NCI-H524 (cell line): ENCODE measurements at regions not wholly inside any gene's neighbourhood (a gene's known extent, or its start where the extent isn't known, plus 50 kb on each side); places are given as distances from the start of the nearest gene placed in this dataset.

ENCODE experiments used
- DNase-seq, 2 experiments: peaks; one replicate each; lab custom pipeline; 2025; lab: John Stamatoyannopoulos, UW

GRCh38 chr1:217089361-217090014, 366.3 kb upstream of the ESRRG start:
- DNase-seq = peak in 1 of 2 experiments; percentile 36

- DNase-seq = no peak
Observed at GRCh38 chr1:217088521-217089284, 365.5 kb upstream of the ESRRG start.

GRCh38 chr1:217088011-217088410, 364.8 kb upstream of the ESRRG start:
- no peak for DNase-seq

- DNase-seq = no peak
Observed at GRCh38 chr1:217079584-217079983, 356.4 kb upstream of the ESRRG start.

- no peak for DNase-seq
Observed at GRCh38 chr1:217078959-217079358, 355.7 kb upstream of the ESRRG start.

- DNase-seq = no peak
Observed at GRCh38 chr1:217078078-217078690, 355.0 kb upstream of the ESRRG start.

GRCh38 chr1:217077426-217077825, 354.2 kb upstream of the ESRRG start:
- DNase-seq = no peak

- no peak for DNase-seq
Observed at GRCh38 chr1:217076902-217077301, 353.7 kb upstream of the ESRRG start.

- DNase-seq = no peak
Observed at GRCh38 chr1:217072926-217073325, 349.7 kb upstream of the ESRRG start.

GRCh38 chr1:217067642-217068041, 344.4 kb upstream of the ESRRG start:
- DNase-seq = no peak

GRCh38 chr1:217066794-217067193, 343.6 kb upstream of the ESRRG start:
- no peak for DNase-seq

- no peak for DNase-seq
Observed at GRCh38 chr1:217063172-217063908, 340.1 kb upstream of the ESRRG start.

GRCh38 chr1:217062586-217062985, 339.4 kb upstream of the ESRRG start:
- DNase-seq = no peak

GRCh38 chr1:217059401-217059800, 336.2 kb upstream of the ESRRG start:
- DNase-seq = no peak

- DNase-seq = no peak
Observed at GRCh38 chr1:217053676-217054075, 330.4 kb upstream of the ESRRG start.

- peak; percentile 59 to 76 for DNase-seq
Observed at GRCh38 chr1:217052626-217053025, 329.4 kb upstream of the ESRRG start.

- DNase-seq = peak in 1 of 2 experiments; percentile 32
Observed at GRCh38 chr1:217052196-217052595, 329.0 kb upstream of the ESRRG start.

- DNase-seq = peak in 1 of 2 experiments; percentile 9
Observed at GRCh38 chr1:217049721-217050120, 326.5 kb upstream of the ESRRG start.

- DNase-seq = no peak
Observed at GRCh38 chr1:217049081-217049480, 325.9 kb upstream of the ESRRG start.

GRCh38 chr1:217048104-217048707, 325.0 kb upstream of the ESRRG start:
- DNase-seq = no peak

- peak in 1 of 2 experiments; percentile 39 for DNase-seq
Observed at GRCh38 chr1:217040711-217041455, 317.7 kb upstream of the ESRRG start.
